ENCODE measurements at regions not wholly inside any gene's neighbourhood (a gene's known extent, or its start where the extent isn't known, plus 50 kb on each side); places are given as distances from the start of the nearest gene placed in this dataset.

DNA sequence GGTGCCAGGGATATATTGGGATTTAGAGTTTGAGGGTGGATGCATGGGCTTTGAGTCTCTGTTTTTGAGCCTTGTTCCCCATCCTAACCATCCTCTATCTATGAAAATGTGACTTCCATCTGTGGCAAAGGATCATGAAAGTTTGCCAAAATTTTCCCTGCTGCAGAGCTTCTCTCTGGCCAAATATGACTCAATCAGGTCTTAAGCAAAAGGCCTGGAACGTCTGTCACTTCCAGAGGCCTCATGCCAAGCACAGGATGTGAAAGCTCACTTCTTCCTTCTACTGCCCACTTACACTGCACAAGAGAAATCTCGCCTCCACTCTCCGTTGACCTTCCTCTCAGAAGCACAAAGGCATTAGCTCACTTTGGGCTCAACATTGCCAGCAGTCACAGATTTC lies 696.9 kb upstream of the NRP1 start:
- H2BK120ac ChIP-seq (replicated peaks; ENCODE audit: low read depth, low read length): no peak overlapping the region
- POLR2A ChIA-PET (ENCODE audit: partially characterized antibody): no interaction called here
- H2BK20ac ChIP-seq (ENCODE audit: low read length): no peak overlapping the region

More for the DNA sequence above, 696.9 kb upstream of the NRP1 start:
- FAIRE-seq (no peak), DNase-seq (ENCODE audit: low read depth in 1 of 2, low spot score in 2 of 2) (no peak)
- Histone ChIP-seq H3K27me3 (replicated peaks in 1 of 4; ENCODE audit: control insufficient read depth in 3 of 4, extremely low read depth in 1 of 4, insufficient read depth in 3 of 4, low read length in 3 of 4) (no peaks in the 10 kb centered on the region), H3K14ac (ENCODE audit: insufficient read length) (no peak overlapping the region), H2BK12ac (ENCODE audit: low read depth, low read length) (no peak overlapping the region), H3K23ac (ENCODE audit: insufficient read length) (no peak overlapping the region), H2BK5ac (ENCODE audit: low read depth, low read length) (no peak overlapping the region), H3K23me2 (ENCODE audit: low read depth, low read length) (no peaks in the 10 kb centered on the region), H4K20me1 (replicated peaks in 1 of 2; ENCODE audit: control insufficient read depth in 1 of 2, insufficient read depth in 2 of 2, low read length in 2 of 2) (no peaks in the 10 kb centered on the region), H3K27ac (ENCODE audit: low read depth, low read length) (no peak overlapping the region), H4K91ac (replicated peaks; ENCODE audit: insufficient read length, low read length) (no peak overlapping the region), H3K56ac (replicated peaks; ENCODE audit: insufficient read length, low read depth, low read length) (no peak overlapping the region), H3K18ac (ENCODE audit: extremely low read depth, low read length) (no peak overlapping the region), H2AFZ (ENCODE audit: low read length) (no peak overlapping the region), H3K9ac (replicated peaks in 1 of 4; ENCODE audit: extremely low read depth in 1 of 4, low read depth in 3 of 4, low read length in 3 of 4) (no peak overlapping the region), H4K8ac (ENCODE audit: extremely low read depth, insufficient read depth, low read length) (no peak overlapping the region), H3K4me3 (ENCODE audit: extremely low read depth in 1 of 4, insufficient read depth in 2 of 4, low read depth in 3 of 4, low read length in 4 of 4) (no peak overlapping the region), H3K36me3 (ENCODE audit: control insufficient read depth in 2 of 4, insufficient read depth in 4 of 4, low read length in 3 of 4) (no peaks in the 10 kb centered on the region; a peak in 1 of 8 replicates), H3K79me2 (ENCODE audit: control insufficient read depth in 1 of 2, insufficient read depth in 2 of 2, low read length in 2 of 2) (no peaks in the 10 kb centered on the region), H2BK15ac (ENCODE audit: low read length) (no peak overlapping the region), H3K79me1 (ENCODE audit: low read depth, low read length) (no peaks in the 10 kb centered on the region), H3K4ac (replicated peaks; ENCODE audit: insufficient read length, low read depth, low read length) (no peak overlapping the region), H3K9me3 (ENCODE audit: insufficient read depth in 2 of 2, low read depth in 1 of 2, low read length in 1 of 2) (peaks cover 2 to 7% of the 10 kb centered on the region in 2 experiments; a peak in 1 of 4 replicates), H3K4me2 (ENCODE audit: insufficient read depth in 1 of 2, low read depth in 2 of 2, low read length in 2 of 2) (no peak overlapping the region), H4K5ac (ENCODE audit: insufficient read length, low read depth, low read length) (no peak overlapping the region), H3K4me1 (replicated peaks in 1 of 4; ENCODE audit: control insufficient read depth in 3 of 4, insufficient read depth in 4 of 4, low read length in 3 of 4) (no peaks in the 10 kb centered on the region), H2AK5ac (ENCODE audit: low read depth, low read length) (no peak overlapping the region)
- TF ChIP-seq RBBP5 (IDR thresholded peaks at IDR 0.05; ENCODE audit: borderline replicate concordance, low read depth, low read length) (no peak), RXRA (IDR thresholded peaks at IDR 0.05; ENCODE audit: insufficient read depth, low read depth, low read length) (no peak)
- TF ChIP-seq, protein P1, sequence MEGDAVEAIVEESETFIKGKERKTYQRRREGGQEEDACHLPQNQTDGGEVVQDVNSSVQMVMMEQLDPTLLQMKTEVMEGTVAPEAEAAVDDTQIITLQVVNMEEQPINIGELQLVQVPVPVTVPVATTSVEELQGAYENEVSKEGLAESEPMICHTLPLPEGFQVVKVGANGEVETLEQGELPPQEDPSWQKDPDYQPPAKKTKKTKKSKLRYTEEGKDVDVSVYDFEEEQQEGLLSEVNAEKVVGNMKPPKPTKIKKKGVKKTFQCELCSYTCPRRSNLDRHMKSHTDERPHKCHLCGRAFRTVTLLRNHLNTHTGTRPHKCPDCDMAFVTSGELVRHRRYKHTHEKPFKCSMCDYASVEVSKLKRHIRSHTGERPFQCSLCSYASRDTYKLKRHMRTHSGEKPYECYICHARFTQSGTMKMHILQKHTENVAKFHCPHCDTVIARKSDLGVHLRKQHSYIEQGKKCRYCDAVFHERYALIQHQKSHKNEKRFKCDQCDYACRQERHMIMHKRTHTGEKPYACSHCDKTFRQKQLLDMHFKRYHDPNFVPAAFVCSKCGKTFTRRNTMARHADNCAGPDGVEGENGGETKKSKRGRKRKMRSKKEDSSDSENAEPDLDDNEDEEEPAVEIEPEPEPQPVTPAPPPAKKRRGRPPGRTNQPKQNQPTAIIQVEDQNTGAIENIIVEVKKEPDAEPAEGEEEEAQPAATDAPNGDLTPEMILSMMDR (IDR thresholded peaks at IDR 0.05; ENCODE audit: control extremely low read depth in 1 of 3, insufficient read depth in 1 of 3, low read depth in 1 of 3, low read length in 3 of 3): no peak
- CTCF ChIA-PET (ENCODE audit: partially characterized antibody): interaction anchor here (0.6 kb wide), 2 partner anchors 15 to 362 kb away, joined by 3 read pairs; no protein-coding TSS in a partner anchor
- WGBS, 2 experiments (ENCODE audit: extremely low coverage in 1 of 2, insufficient coverage in 1 of 2, insufficient read length in 1 of 2, insufficient replicate concordance in 2 of 2, low coverage in 1 of 2, low lambda C conversion rate in 2 of 2, missing lambda C conversion rate in 1 of 2): 50% methylated on average over 3 of the region's 3 CpGs; no CpG with 5 or more reads in 1 of the 2 experiments

Measured in H1 (cell line).